ENCODE measurements at regions not wholly inside any gene's neighbourhood (a gene's known extent, or its start where the extent isn't known, plus 50 kb on each side); places are given as distances from the start of the nearest gene placed in this dataset.

DNA sequence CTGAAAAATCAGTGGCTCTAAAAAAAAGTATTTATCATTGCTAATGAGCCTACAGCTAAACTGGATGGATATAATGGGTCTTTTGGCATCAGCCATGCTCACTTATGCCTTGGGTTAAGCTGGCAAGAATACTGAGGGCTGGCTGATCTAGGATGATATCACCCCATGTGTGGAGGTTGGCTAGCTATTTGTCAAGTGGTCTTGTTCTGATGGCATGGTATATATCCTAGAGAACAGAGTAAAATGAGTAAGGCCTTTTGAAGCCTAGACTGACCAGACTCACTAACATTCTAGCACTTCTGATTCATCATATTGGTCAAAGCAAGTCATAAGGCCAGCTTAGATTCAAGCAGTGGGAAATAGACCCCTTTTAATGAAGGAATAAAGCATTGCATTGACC is 383.0 kb downstream of the SLITRK1 start:
- Histone ChIP-seq H4K20me1 (ENCODE audit: insufficient read depth) (no peaks in the 10 kb centered on the region), H3K36me3 (ENCODE audit: insufficient read depth) (no peaks in the 10 kb centered on the region), H3K4me1 (ENCODE audit: low read depth, poor library complexity, severe bottlenecking) (no peaks in the 10 kb centered on the region), H2AFZ (ENCODE audit: low read depth) (no peak overlapping the region), H3K27me3 (ENCODE audit: insufficient read depth, low read depth) (no peaks in the 10 kb centered on the region), H3K27ac (no peak overlapping the region), H3K9ac (no peak overlapping the region), H3K4me2 (no peak overlapping the region), H3K4me3 (IDR thresholded peaks at IDR 0.05; ENCODE audit: insufficient read depth, low read depth, low read length) (no peak overlapping the region), H3K79me2 (ENCODE audit: insufficient read depth, low read depth) (no peaks in the 10 kb centered on the region)
- TF ChIP-seq, protein P1, sequence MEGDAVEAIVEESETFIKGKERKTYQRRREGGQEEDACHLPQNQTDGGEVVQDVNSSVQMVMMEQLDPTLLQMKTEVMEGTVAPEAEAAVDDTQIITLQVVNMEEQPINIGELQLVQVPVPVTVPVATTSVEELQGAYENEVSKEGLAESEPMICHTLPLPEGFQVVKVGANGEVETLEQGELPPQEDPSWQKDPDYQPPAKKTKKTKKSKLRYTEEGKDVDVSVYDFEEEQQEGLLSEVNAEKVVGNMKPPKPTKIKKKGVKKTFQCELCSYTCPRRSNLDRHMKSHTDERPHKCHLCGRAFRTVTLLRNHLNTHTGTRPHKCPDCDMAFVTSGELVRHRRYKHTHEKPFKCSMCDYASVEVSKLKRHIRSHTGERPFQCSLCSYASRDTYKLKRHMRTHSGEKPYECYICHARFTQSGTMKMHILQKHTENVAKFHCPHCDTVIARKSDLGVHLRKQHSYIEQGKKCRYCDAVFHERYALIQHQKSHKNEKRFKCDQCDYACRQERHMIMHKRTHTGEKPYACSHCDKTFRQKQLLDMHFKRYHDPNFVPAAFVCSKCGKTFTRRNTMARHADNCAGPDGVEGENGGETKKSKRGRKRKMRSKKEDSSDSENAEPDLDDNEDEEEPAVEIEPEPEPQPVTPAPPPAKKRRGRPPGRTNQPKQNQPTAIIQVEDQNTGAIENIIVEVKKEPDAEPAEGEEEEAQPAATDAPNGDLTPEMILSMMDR (conservative IDR thresholded peaks at IDR 0.05; ENCODE audit: low read depth, low read length): no peak

DNA sequence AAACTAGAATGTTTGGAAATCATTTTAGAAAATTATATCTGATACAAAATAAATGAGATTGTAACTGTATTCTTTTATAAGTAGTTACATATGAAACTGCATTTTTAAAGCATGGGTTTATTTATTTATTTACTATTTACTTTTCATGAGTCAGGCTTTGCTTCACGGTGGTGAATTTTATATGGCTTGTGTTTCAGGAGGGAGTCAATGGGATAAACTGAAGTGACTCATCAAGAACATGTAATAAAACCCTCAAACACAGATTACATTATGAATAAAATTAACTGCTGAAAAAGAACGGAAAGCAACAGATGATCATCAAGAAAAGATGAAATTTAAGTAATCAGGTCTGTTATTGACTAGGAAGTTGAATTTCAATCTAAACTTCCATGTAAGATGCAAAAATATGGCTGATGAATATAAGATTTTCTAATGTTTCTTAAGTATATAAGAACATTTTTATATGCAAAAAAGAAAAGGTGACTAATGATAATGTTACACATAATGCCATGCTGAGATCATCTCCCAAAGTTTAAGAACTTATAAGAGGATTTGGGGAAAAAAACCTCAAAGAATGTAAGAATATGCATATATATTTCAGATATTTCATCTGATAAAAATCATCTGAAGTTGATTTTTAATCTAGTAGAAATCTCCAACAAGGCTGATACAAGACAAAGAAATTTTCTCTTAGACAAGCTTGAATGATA is 383.6 kb downstream of the SLITRK1 start:
- Histone ChIP-seq H3K27me3 (ENCODE audit: insufficient read depth, low read depth) (no peaks in the 10 kb centered on the region), H4K20me1 (ENCODE audit: insufficient read depth) (no peaks in the 10 kb centered on the region), H3K4me3 (IDR thresholded peaks at IDR 0.05; ENCODE audit: insufficient read depth, low read depth, low read length) (no peak overlapping the region), H3K4me1 (ENCODE audit: low read depth, poor library complexity, severe bottlenecking) (no peaks in the 10 kb centered on the region), H3K27ac (no peak overlapping the region), H3K36me3 (ENCODE audit: insufficient read depth) (no peaks in the 10 kb centered on the region), H3K4me2 (no peak overlapping the region), H2AFZ (ENCODE audit: low read depth) (no peak overlapping the region), H3K79me2 (ENCODE audit: insufficient read depth, low read depth) (no peaks in the 10 kb centered on the region), H3K9ac (no peak overlapping the region)
- TF ChIP-seq, protein P1 (conservative IDR thresholded peaks at IDR 0.05; ENCODE audit: low read depth, low read length): no peak

DNA sequence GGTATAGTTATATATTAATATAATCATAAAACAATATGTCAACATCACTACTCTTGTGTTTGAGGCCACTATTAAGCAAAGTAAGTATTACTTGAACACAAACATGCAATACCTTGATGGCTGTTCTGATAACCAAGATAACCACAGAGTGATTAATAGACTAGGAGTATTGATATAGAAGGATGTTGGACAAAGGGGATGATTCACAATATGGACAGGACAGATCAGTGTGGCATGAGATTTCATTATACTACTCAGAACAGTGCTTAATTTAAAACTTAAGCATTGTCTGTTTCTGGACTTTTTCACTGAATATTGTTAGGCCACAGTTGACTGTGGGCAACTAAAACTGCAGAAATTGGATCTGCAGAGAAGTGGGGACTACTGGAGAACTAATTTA is 384.2 kb downstream of the SLITRK1 start:
- H3K4me3 ChIP-seq (IDR thresholded peaks at IDR 0.05; ENCODE audit: insufficient read depth, low read depth, low read length): no peak overlapping the region
- H3K4me1 ChIP-seq (ENCODE audit: low read depth, poor library complexity, severe bottlenecking): no peaks in the 10 kb centered on the region
- H3K4me2 ChIP-seq: no peak overlapping the region
- no peak overlapping the region for H3K27ac ChIP-seq
- TF ChIP-seq, protein P1 (conservative IDR thresholded peaks at IDR 0.05; ENCODE audit: low read depth, low read length): no peak
- H4K20me1 ChIP-seq (ENCODE audit: insufficient read depth): no peaks in the 10 kb centered on the region
- no peaks in the 10 kb centered on the region for H3K27me3 ChIP-seq (ENCODE audit: insufficient read depth, low read depth)
- H3K9ac ChIP-seq: no peak overlapping the region
- no peaks in the 10 kb centered on the region for H3K36me3 ChIP-seq (ENCODE audit: insufficient read depth)
- no peaks in the 10 kb centered on the region for H3K79me2 ChIP-seq (ENCODE audit: insufficient read depth, low read depth)
- H2AFZ ChIP-seq (ENCODE audit: low read depth): no peak overlapping the region

DNA sequence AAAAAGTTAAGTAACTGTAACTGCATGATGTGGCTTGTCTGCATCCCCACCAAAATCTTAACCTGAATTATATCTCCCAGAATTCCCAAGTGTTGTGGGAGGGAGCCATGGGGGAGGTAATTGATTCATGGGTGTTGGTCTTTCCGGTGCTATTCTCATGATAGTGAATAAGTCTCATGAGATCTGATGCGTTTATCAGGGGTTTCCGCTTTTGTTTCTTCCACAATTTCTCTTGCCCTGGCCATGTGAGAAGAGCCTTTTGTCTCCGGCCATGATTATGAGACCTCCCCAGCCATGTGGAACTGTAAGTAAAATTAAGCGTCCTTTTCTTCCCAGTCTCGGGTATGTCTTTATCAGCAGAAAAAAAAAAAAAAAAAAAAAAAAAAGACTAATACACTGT is 385.8 kb downstream of the SLITRK1 start:
- TF ChIP-seq, protein P1 (conservative IDR thresholded peaks at IDR 0.05; ENCODE audit: low read depth, low read length): no peak
- no peak overlapping the region for H3K9ac ChIP-seq
- H3K36me3 ChIP-seq (ENCODE audit: insufficient read depth): no peaks in the 10 kb centered on the region
- no peak overlapping the region for H2AFZ ChIP-seq (ENCODE audit: low read depth)
- H4K20me1 ChIP-seq (ENCODE audit: insufficient read depth): no peaks in the 10 kb centered on the region
- H3K79me2 ChIP-seq (ENCODE audit: insufficient read depth, low read depth): no peaks in the 10 kb centered on the region
- no peaks in the 10 kb centered on the region for H3K4me1 ChIP-seq (ENCODE audit: low read depth, poor library complexity, severe bottlenecking)
- no peaks in the 10 kb centered on the region for H3K27me3 ChIP-seq (ENCODE audit: insufficient read depth, low read depth)
- no peak overlapping the region for H3K4me3 ChIP-seq (IDR thresholded peaks at IDR 0.05; ENCODE audit: insufficient read depth, low read depth, low read length)
- no peak overlapping the region for H3K4me2 ChIP-seq
- no peak overlapping the region for H3K27ac ChIP-seq

Measured in KMS-11 (cell line).